GM19043 (cell line): ENCODE measurements at regions not wholly inside any gene's neighbourhood (a gene's known extent, or its start where the extent isn't known, plus 50 kb on each side); places are given as distances from the start of the nearest gene placed in this dataset.
"Not testable (repeated sequence)": the region's sequence is repeated elsewhere in the genome, so short reads cannot be mapped to it uniquely, and the experiment has no call there.

Experiments
- ATAC-seq: cut with Tn5 transposase; IDR thresholded peaks from one replicate; pipeline ENCODE4 v1.9.1; 2021; ENCODE audit warnings: low read depth; ENCODE audit not compliant: unreplicated experiment

- no peak for ATAC-seq
Observed at GRCh38 chr13:64083811-64084210, 2668.2 kb upstream of the PCDH20 start.

- ATAC-seq: no peak
Observed at GRCh38 chr13:64083396-64083795, 2667.7 kb upstream of the PCDH20 start.

- ATAC-seq: no peak
Observed at GRCh38 chr13:64078480-64078936, 2662.9 kb upstream of the PCDH20 start.

- ATAC-seq: no peak
Observed at GRCh38 chr13:64078025-64078424, 2662.4 kb upstream of the PCDH20 start.

GRCh38 chr13:64077132-64077835 is 2661.6 kb upstream of the PCDH20 start:
- not testable (repeated sequence) for ATAC-seq

- ATAC-seq: no peak
Observed at GRCh38 chr13:64075543-64076271, 2660.1 kb upstream of the PCDH20 start.

- ATAC-seq: no peak
Observed at GRCh38 chr13:64074971-64075474, 2659.4 kb upstream of the PCDH20 start.

GRCh38 chr13:64073203-64073602 is 2657.6 kb upstream of the PCDH20 start:
- no peak for ATAC-seq

- ATAC-seq: no peak
Observed at GRCh38 chr13:64071352-64071751, 2655.7 kb upstream of the PCDH20 start.

GRCh38 chr13:64069892-64070291 is 2654.2 kb upstream of the PCDH20 start:
- no peak for ATAC-seq

GRCh38 chr13:64066711-64067110 is 2651.1 kb upstream of the PCDH20 start:
- no peak for ATAC-seq

GRCh38 chr13:64061649-64062048 is 2646.0 kb upstream of the PCDH20 start:
- ATAC-seq: no peak

- ATAC-seq: no peak
Observed at GRCh38 chr13:64057372-64058020, 2641.8 kb upstream of the PCDH20 start.

GRCh38 chr13:64054321-64054720 is 2638.7 kb upstream of the PCDH20 start:
- ATAC-seq: no peak

GRCh38 chr13:64052521-64052920 is 2636.9 kb upstream of the PCDH20 start:
- ATAC-seq: no peak

- no peak for ATAC-seq
Observed at GRCh38 chr13:64051278-64051677, 2635.6 kb upstream of the PCDH20 start.

GRCh38 chr13:64041296-64041695 is 2625.6 kb upstream of the PCDH20 start:
- ATAC-seq: no peak

GRCh38 chr13:64033921-64034320 is 2618.3 kb upstream of the PCDH20 start:
- ATAC-seq: no peak

GRCh38 chr13:64029343-64030093 is 2613.9 kb upstream of the PCDH20 start:
- no peak for ATAC-seq

- ATAC-seq: no peak
Observed at GRCh38 chr13:64028551-64028950, 2612.9 kb upstream of the PCDH20 start.

GRCh38 chr13:64020126-64020525 is 2604.5 kb upstream of the PCDH20 start:
- no peak for ATAC-seq
